LHCN-M2 (cell line): ENCODE measurements at regions not wholly inside any gene's neighbourhood (a gene's known extent, or its start where the extent isn't known, plus 50 kb on each side); places are given as distances from the start of the nearest gene placed in this dataset.
"Not testable (repeated sequence)": the region's sequence is repeated elsewhere in the genome, so short reads cannot be mapped to it uniquely, and the experiment has no call there.

Experiments used
- DNase-seq: peaks from one replicate; pipeline ENCODE4 v3.0.0-alpha.2; 2012; ENCODE audit warnings: low read depth

- DNase-seq = no peak
Observed at GRCh38 chrX:92283308-92283707, 504.1 kb downstream of the PCDH11X start.

DNA sequence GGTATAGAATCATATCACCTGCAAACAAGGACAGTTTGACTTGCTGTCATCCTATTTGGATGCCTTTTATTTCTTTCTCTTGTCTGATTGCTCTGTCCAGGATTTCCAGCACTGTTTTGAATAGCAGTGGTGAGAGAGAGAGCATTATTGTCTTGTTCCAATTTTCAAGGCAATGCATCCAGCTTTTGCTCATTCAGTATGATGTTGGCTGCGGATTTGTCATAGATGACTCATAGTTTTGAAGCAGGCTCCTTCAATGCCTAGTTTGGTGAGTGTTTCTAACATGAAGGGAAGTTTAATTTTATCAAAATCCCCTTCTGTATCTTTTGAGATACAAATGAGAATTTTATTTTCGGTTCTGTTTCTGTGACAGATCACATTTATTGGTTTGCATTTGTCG is 518.9 kb downstream of the PCDH11X start:
- DNase-seq = not testable (repeated sequence)

DNA sequence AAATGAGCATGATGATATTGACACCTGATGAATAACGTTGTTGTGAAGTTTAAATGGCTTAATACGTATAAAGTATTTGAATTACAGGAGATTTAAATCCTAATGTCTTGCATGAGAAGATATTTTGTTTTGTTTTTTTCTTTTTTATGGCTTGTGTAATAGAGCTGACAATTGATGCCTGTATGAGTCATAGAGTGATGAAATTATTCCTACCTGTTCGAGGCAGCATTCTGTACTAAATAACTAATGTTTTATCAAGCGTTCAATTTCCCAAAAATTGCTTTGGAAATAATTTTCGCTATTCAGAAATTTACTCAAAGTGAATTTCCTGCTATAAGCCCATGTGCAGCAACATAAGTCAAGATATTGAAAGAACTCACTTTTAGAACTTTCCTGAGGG is 554.0 kb downstream of the PCDH11X start:
- DNase-seq = not testable (repeated sequence)

- DNase-seq = not testable (repeated sequence)
Observed at GRCh38 chrX:92351065-92351464, 571.9 kb downstream of the PCDH11X start.

GRCh38 chrX:92351511-92351910 is 572.3 kb downstream of the PCDH11X start:
- no peak for DNase-seq
